Activated CD4-positive, alpha-beta T cell treated with anti-CD3 and anti-CD28 coated beads, Interleukin-2, amount 50 U/mL, for 4 hours (primary cell): ENCODE measurements at regions not wholly inside any gene's neighbourhood (a gene's known extent, or its start where the extent isn't known, plus 50 kb on each side); places are given as distances from the start of the nearest gene placed in this dataset.
"Not testable (repeated sequence)": the region's sequence is repeated elsewhere in the genome, so short reads cannot be mapped to it uniquely, and the experiment has no call there.

Source experiments
- DNase-seq, 2 experiments: peaks; one replicate each; pipeline ENCODE4 v3.0.0-alpha.2; 2020

GRCh38 chr22:49694462-49695260, 133.0 kb downstream of the BRD1 start:
- DNase-seq, result no peak

GRCh38 chr22:49693848-49694247, 133.8 kb downstream of the BRD1 start:
- DNase-seq, result no peak

- no peak for DNase-seq
Observed at GRCh38 chr22:49693416-49693815, 134.3 kb downstream of the BRD1 start.

GRCh38 chr22:49692499-49693225, 135.0 kb downstream of the BRD1 start:
- no peak for DNase-seq

GRCh38 chr22:49691256-49691655, 136.4 kb downstream of the BRD1 start:
- DNase-seq, result no peak

GRCh38 chr22:49690454-49690853, 137.2 kb downstream of the BRD1 start:
- DNase-seq, result no peak

GRCh38 chr22:49689858-49690257, 137.8 kb downstream of the BRD1 start:
- no peak for DNase-seq

- no peak for DNase-seq
Observed at GRCh38 chr22:49689255-49689770, 138.4 kb downstream of the BRD1 start.

- no peak for DNase-seq
Observed at GRCh38 chr22:49688516-49689254, 139.0 kb downstream of the BRD1 start.

GRCh38 chr22:49687786-49688515, 139.7 kb downstream of the BRD1 start:
- DNase-seq, result no peak

- no peak for DNase-seq
Observed at GRCh38 chr22:49687333-49687732, 140.3 kb downstream of the BRD1 start.

- no peak for DNase-seq
Observed at GRCh38 chr22:49686495-49687219, 141.0 kb downstream of the BRD1 start.

GRCh38 chr22:49685686-49686085, 142.0 kb downstream of the BRD1 start:
- DNase-seq, result no peak

GRCh38 chr22:49685116-49685515, 142.6 kb downstream of the BRD1 start:
- DNase-seq, result no peak

GRCh38 chr22:49683032-49683431, 144.6 kb downstream of the BRD1 start:
- DNase-seq, result no peak

- not testable (repeated sequence) for DNase-seq
Observed at GRCh38 chr22:49680819-49681218, 146.9 kb downstream of the BRD1 start.

GRCh38 chr22:49678842-49679170, 148.9 kb downstream of the BRD1 start:
- no peak for DNase-seq

- no peak for DNase-seq
Observed at GRCh38 chr22:49678137-49678841, 149.4 kb downstream of the BRD1 start.

- no peak for DNase-seq
Observed at GRCh38 chr22:49677495-49677889, 150.2 kb downstream of the BRD1 start.

GRCh38 chr22:49676783-49677494, 150.7 kb downstream of the BRD1 start:
- no peak for DNase-seq

- no peak for DNase-seq
Observed at GRCh38 chr22:49676230-49676629, 151.4 kb downstream of the BRD1 start.
